HG03575 (cell line): ENCODE measurements at regions not wholly inside any gene's neighbourhood (a gene's known extent, or its start where the extent isn't known, plus 50 kb on each side); places are given as distances from the start of the nearest gene placed in this dataset.

ENCODE experiments used
- ATAC-seq: cut with Tn5 transposase; IDR thresholded peaks from one replicate; pipeline ENCODE4 v1.9.1; 2021; ENCODE audit not compliant: unreplicated experiment, insufficient number of reproducible peaks, low FRiP score; ENCODE audit errors: extremely low read depth

- ATAC-seq: no peak
Observed at GRCh38 chr4:115315182-115315581, 201.8 kb upstream of the NDST4 start.

GRCh38 chr4:115310641-115311040 is 197.2 kb upstream of the NDST4 start:
- ATAC-seq: no peak

- ATAC-seq: no peak
Observed at GRCh38 chr4:115294717-115295116, 181.3 kb upstream of the NDST4 start.

GRCh38 chr4:115293093-115293462 is 179.7 kb upstream of the NDST4 start:
- no peak for ATAC-seq

- no peak for ATAC-seq
Observed at GRCh38 chr4:115292320-115293092, 179.1 kb upstream of the NDST4 start.

- ATAC-seq: no peak
Observed at GRCh38 chr4:115287426-115287825, 174.0 kb upstream of the NDST4 start.

- ATAC-seq: no peak
Observed at GRCh38 chr4:115279330-115279729, 165.9 kb upstream of the NDST4 start.

- no peak for ATAC-seq
Observed at GRCh38 chr4:115278830-115279229, 165.4 kb upstream of the NDST4 start.

- ATAC-seq: no peak
Observed at GRCh38 chr4:115275615-115276014, 162.2 kb upstream of the NDST4 start.

- ATAC-seq: no peak
Observed at GRCh38 chr4:115274545-115274944, 161.1 kb upstream of the NDST4 start.

- ATAC-seq: no peak
Observed at GRCh38 chr4:115272594-115272993, 159.2 kb upstream of the NDST4 start.

GRCh38 chr4:115272185-115272584 is 158.8 kb upstream of the NDST4 start:
- ATAC-seq: no peak

- no peak for ATAC-seq
Observed at GRCh38 chr4:115260195-115260594, 146.8 kb upstream of the NDST4 start.

GRCh38 chr4:115259642-115260041 is 146.2 kb upstream of the NDST4 start:
- no peak for ATAC-seq

GRCh38 chr4:115249808-115250207 is 136.4 kb upstream of the NDST4 start:
- no peak for ATAC-seq

GRCh38 chr4:115234405-115235093 is 121.1 kb upstream of the NDST4 start:
- no peak for ATAC-seq

GRCh38 chr4:115233600-115233999 is 120.2 kb upstream of the NDST4 start:
- ATAC-seq: no peak

- no peak for ATAC-seq
Observed at GRCh38 chr4:115229873-115230272, 116.5 kb upstream of the NDST4 start.

- no peak for ATAC-seq
Observed at GRCh38 chr4:115228851-115229250, 115.4 kb upstream of the NDST4 start.

GRCh38 chr4:115222061-115222460 is 108.6 kb upstream of the NDST4 start:
- no peak for ATAC-seq

GRCh38 chr4:115219862-115220261 is 106.4 kb upstream of the NDST4 start:
- no peak for ATAC-seq
